Liver (tissue), 8 donors: ENCODE measurements at regions not wholly inside any gene's neighbourhood (a gene's known extent, or its start where the extent isn't known, plus 50 kb on each side); places are given as distances from the start of the nearest gene placed in this dataset.

Experiments used
- DNase-seq: peaks from one replicate; pipeline ENCODE4 v3.0.0-alpha.2; 2017; ENCODE audit warnings: low spot score
- H3K27ac ChIP-seq, 2 donors: one replicate each; pipeline ENCODE4 v1.7.0; 2013; ENCODE audit warnings: inconsistent platforms in 2 of 2, low read length in 2 of 2, control low read depth in 1 of 2, low read depth in 1 of 2, mild to moderate bottlenecking in 1 of 2
- H3K27me3 ChIP-seq, 4 donors: one replicate each; pipeline versions ENCODE4 v1.6.1 to v1.7.0; 2013; ENCODE audit warnings: low read length in 3 of 4, inconsistent platforms in 1 of 4, mild to moderate bottlenecking in 1 of 4, moderate library complexity in 1 of 4; ENCODE audit not compliant: control insufficient read depth in 4 of 4, insufficient read depth in 4 of 4
- H3K36me3 ChIP-seq, 4 donors: one replicate each; pipeline versions ENCODE4 v1.6.1 to v1.7.0; 2013; ENCODE audit warnings: low read length in 3 of 4, mild to moderate bottlenecking in 3 of 4, low read depth in 1 of 4, moderate library complexity in 1 of 4; ENCODE audit not compliant: control insufficient read depth in 4 of 4, insufficient read depth in 3 of 4
- H3K4me1 ChIP-seq, 4 donors: one replicate each; pipeline versions ENCODE4 v1.6.1 to v1.7.0; 2013; ENCODE audit warnings: low read length in 3 of 4, mild to moderate bottlenecking in 3 of 4, moderate library complexity in 1 of 4; ENCODE audit not compliant: control insufficient read depth in 4 of 4, insufficient read depth in 4 of 4
- H3K4me3 ChIP-seq, 3 donors: one replicate each; pipeline versions ENCODE4 v1.6.1 to v1.7.0; 2013; ENCODE audit warnings: low read length in 3 of 3, control low read depth in 1 of 3, low read depth in 1 of 3, mild to moderate bottlenecking in 1 of 3
- H3K9ac ChIP-seq, 2 donors: one replicate each; pipeline ENCODE4 v1.7.0; 2013; ENCODE audit warnings: low read length in 2 of 2, mild to moderate bottlenecking in 2 of 2, moderate library complexity in 2 of 2, control low read depth in 1 of 2, low read depth in 1 of 2
- H3K9me3 ChIP-seq, 4 donors: one replicate each; pipeline versions ENCODE4 v1.6.1 to v1.7.0; 2013; ENCODE audit warnings: low read length in 3 of 4; ENCODE audit not compliant: control insufficient read depth in 4 of 4
- EGR1 ChIP-seq, 2 donors: IDR thresholded peaks; 2 replicates each; pipeline ENCODE4 v1.6.1; 2016 to 2018; ENCODE audit warnings: antibody characterized with exemption in 2 of 2, low read depth in 2 of 2
- FOXA1 ChIP-seq: IDR thresholded peaks from 2 replicates; pipeline ENCODE4 v1.6.1; 2016; ENCODE audit warnings: antibody characterized with exemption
- FOXA2 ChIP-seq: IDR thresholded peaks from 2 replicates; pipeline ENCODE4 v1.6.1; 2016; ENCODE audit warnings: antibody characterized with exemption
- GABPA ChIP-seq, 2 donors: IDR thresholded peaks in 1 of 2; conservative IDR thresholded peaks in 1 of 2; 2 replicates each; pipeline ENCODE4 v1.6.1; 2016; ENCODE audit warnings: antibody characterized with exemption in 2 of 2, mild to moderate bottlenecking in 1 of 2, moderate library complexity in 1 of 2
- HNF4A ChIP-seq, 2 donors: conservative IDR thresholded peaks; 2 replicates each; pipeline ENCODE4 v1.6.1; 2016; ENCODE audit warnings: antibody characterized with exemption in 2 of 2, mild to moderate bottlenecking in 2 of 2
- HNF4G ChIP-seq: IDR thresholded peaks from 2 replicates; pipeline ENCODE4 v1.6.1; 2016; ENCODE audit warnings: antibody characterized with exemption
- JUND ChIP-seq, 2 donors: IDR thresholded peaks; 2 replicates each; pipeline ENCODE4 v1.6.1; 2016; ENCODE audit warnings: antibody characterized with exemption in 2 of 2
- RXRA ChIP-seq, 2 donors: IDR thresholded peaks; 2 replicates each; pipeline ENCODE4 v1.6.1; 2017 to 2018; ENCODE audit warnings: antibody characterized with exemption in 2 of 2, mild to moderate bottlenecking in 1 of 2
- SP1 ChIP-seq: IDR thresholded peaks from 2 replicates; pipeline ENCODE4 v1.6.1; 2018; ENCODE audit warnings: antibody characterized with exemption, mild to moderate bottlenecking
- TAF1 ChIP-seq: conservative IDR thresholded peaks from 2 replicates; pipeline ENCODE4 v1.6.1; 2016; ENCODE audit warnings: antibody characterized with exemption, mild to moderate bottlenecking
- YY1 ChIP-seq: IDR thresholded peaks from 2 replicates; pipeline ENCODE4 v1.6.1; 2016; ENCODE audit warnings: antibody characterized with exemption, mild to moderate bottlenecking
- WGBS: extraction: QIAGEN DNeasy Blood & Tissue Kit; methylation state at CpG from one replicate; pipeline ENCODE4 v1.1.7; 2013; 5-methylcytosine and 5-hydroxymethylcytosine counted together
- TF ChIP-seq, protein P1 (sequence below): IDR thresholded peaks from 2 replicates; pipeline ENCODE4 v1.6.1; 2016; ENCODE audit warnings: antibody characterized with exemption, mild to moderate bottlenecking
- TF ChIP-seq, protein P2 (sequence below): fragments of 150-350 bp; IDR thresholded peaks from 2 replicates; pipeline ENCODE4 v1.5.1; 2017; ENCODE audit warnings: improper control_type of control experiment, low read depth, low read length; ENCODE audit not compliant: missing input control
- TF ChIP-seq, protein P3 (sequence below): IDR thresholded peaks from 2 replicates; pipeline ENCODE4 v1.6.1; 2016; ENCODE audit warnings: antibody characterized with exemption
- TF ChIP-seq, protein P4 (sequence below): IDR thresholded peaks from 2 replicates; pipeline ENCODE4 v1.6.1; 2016; ENCODE audit warnings: antibody characterized with exemption
- TF ChIP-seq, protein P5 (sequence below): IDR thresholded peaks from 2 replicates; pipeline ENCODE4 v1.6.1; 2016; ENCODE audit warnings: antibody characterized with exemption
- donor health status: healthy.
- donor health status: healthy.
- donor health status: healthy.
- donor health status: healthy.
- donor health status: healthy.

DNA sequence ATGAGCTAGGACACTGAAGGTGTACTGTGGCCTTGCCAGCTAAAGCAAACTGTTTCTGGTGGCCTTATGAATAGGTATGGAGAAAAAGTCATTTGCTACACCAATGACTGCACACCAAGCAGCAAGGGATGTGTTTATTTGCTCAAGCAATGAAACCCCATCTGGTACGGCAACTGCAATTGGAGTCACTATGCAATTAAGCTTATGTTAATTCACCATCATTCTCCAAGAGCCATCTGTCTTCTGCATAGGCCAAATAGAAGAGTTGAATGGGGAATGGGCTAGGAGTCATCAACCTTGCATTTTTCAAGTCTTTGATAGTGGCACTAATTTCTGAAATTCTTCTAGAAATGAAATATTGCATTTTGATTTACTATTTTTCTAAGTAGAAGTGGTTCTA is 372.0 kb downstream of the KCNJ3 start:
- Histone ChIP-seq H3K9me3 (no peaks in the 10 kb centered on the region), H3K9ac (no peak overlapping the region), H3K4me3 (no peak overlapping the region), H3K4me1 (no peaks in the 10 kb centered on the region), H3K36me3 (no peaks in the 10 kb centered on the region), H3K27ac (no peak overlapping the region), H3K27me3 (no peaks in the 10 kb centered on the region)
- TF ChIP-seq HNF4A (conservative IDR thresholded peaks at IDR 0.05) = no peak
- no peak for DNase-seq
- 91% methylated on average over 1 of the region's 1 CpG for WGBS

DNA sequence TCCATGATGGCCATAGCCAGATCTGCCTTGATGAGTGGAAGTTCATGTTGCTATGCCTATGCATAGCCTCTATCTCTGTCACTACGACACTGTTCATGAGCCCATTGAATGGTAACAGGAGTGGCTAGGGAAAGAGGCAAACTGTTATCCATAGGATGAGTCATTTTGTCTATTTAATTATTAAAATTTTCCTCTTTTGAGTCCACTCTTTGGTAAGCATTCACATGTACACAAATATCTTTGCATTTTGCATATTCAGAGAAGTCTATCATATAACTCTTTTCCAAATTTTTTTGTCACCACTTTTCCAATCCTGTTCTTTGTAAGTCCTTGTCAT is 364.4 kb downstream of the KCNJ3 start:
- TF ChIP-seq, protein P1, sequence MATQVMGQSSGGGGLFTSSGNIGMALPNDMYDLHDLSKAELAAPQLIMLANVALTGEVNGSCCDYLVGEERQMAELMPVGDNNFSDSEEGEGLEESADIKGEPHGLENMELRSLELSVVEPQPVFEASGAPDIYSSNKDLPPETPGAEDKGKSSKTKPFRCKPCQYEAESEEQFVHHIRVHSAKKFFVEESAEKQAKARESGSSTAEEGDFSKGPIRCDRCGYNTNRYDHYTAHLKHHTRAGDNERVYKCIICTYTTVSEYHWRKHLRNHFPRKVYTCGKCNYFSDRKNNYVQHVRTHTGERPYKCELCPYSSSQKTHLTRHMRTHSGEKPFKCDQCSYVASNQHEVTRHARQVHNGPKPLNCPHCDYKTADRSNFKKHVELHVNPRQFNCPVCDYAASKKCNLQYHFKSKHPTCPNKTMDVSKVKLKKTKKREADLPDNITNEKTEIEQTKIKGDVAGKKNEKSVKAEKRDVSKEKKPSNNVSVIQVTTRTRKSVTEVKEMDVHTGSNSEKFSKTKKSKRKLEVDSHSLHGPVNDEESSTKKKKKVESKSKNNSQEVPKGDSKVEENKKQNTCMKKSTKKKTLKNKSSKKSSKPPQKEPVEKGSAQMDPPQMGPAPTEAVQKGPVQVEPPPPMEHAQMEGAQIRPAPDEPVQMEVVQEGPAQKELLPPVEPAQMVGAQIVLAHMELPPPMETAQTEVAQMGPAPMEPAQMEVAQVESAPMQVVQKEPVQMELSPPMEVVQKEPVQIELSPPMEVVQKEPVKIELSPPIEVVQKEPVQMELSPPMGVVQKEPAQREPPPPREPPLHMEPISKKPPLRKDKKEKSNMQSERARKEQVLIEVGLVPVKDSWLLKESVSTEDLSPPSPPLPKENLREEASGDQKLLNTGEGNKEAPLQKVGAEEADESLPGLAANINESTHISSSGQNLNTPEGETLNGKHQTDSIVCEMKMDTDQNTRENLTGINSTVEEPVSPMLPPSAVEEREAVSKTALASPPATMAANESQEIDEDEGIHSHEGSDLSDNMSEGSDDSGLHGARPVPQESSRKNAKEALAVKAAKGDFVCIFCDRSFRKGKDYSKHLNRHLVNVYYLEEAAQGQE = no peak
- TF ChIP-seq, protein P2, sequence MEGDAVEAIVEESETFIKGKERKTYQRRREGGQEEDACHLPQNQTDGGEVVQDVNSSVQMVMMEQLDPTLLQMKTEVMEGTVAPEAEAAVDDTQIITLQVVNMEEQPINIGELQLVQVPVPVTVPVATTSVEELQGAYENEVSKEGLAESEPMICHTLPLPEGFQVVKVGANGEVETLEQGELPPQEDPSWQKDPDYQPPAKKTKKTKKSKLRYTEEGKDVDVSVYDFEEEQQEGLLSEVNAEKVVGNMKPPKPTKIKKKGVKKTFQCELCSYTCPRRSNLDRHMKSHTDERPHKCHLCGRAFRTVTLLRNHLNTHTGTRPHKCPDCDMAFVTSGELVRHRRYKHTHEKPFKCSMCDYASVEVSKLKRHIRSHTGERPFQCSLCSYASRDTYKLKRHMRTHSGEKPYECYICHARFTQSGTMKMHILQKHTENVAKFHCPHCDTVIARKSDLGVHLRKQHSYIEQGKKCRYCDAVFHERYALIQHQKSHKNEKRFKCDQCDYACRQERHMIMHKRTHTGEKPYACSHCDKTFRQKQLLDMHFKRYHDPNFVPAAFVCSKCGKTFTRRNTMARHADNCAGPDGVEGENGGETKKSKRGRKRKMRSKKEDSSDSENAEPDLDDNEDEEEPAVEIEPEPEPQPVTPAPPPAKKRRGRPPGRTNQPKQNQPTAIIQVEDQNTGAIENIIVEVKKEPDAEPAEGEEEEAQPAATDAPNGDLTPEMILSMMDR = no peak
- no peak for TF ChIP-seq RXRA (IDR thresholded peaks at IDR 0.05)
- TF ChIP-seq YY1 = no peak
- TF ChIP-seq FOXA2 = no peak
- TF ChIP-seq HNF4A (conservative IDR thresholded peaks at IDR 0.05) = no peak
- TF ChIP-seq JUND (IDR thresholded peaks at IDR 0.05) = no peak
- TF ChIP-seq EGR1 (IDR thresholded peaks at IDR 0.05; ENCODE audit: low read depth in 2 of 2) = no peak
- TF ChIP-seq, protein P3, sequence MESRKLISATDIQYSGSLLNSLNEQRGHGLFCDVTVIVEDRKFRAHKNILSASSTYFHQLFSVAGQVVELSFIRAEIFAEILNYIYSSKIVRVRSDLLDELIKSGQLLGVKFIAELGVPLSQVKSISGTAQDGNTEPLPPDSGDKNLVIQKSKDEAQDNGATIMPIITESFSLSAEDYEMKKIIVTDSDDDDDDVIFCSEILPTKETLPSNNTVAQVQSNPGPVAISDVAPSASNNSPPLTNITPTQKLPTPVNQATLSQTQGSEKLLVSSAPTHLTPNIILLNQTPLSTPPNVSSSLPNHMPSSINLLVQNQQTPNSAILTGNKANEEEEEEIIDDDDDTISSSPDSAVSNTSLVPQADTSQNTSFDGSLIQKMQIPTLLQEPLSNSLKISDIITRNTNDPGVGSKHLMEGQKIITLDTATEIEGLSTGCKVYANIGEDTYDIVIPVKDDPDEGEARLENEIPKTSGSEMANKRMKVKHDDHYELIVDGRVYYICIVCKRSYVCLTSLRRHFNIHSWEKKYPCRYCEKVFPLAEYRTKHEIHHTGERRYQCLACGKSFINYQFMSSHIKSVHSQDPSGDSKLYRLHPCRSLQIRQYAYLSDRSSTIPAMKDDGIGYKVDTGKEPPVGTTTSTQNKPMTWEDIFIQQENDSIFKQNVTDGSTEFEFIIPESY = no peak
- no peak for TF ChIP-seq SP1
- no peak for TF ChIP-seq TAF1
- no peak for TF ChIP-seq FOXA1
- TF ChIP-seq HNF4G = no peak
- TF ChIP-seq GABPA (IDR thresholded peaks at IDR 0.05 in 1 of 2, conservative IDR thresholded peaks at IDR 0.05 in 1 of 2) = no peak
- TF ChIP-seq, protein P4, sequence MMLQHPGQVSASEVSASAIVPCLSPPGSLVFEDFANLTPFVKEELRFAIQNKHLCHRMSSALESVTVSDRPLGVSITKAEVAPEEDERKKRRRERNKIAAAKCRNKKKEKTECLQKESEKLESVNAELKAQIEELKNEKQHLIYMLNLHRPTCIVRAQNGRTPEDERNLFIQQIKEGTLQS = no peak
- TF ChIP-seq, protein P5, sequence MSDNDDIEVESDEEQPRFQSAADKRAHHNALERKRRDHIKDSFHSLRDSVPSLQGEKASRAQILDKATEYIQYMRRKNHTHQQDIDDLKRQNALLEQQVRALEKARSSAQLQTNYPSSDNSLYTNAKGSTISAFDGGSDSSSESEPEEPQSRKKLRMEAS = no peak
- no peak overlapping the region for H3K9ac ChIP-seq
- no peaks in the 10 kb centered on the region for H3K27me3 ChIP-seq
- H3K27ac ChIP-seq = no peak overlapping the region
- WGBS = 86% methylated on average over 1 of the region's 1 CpG
- DNase-seq = no peak
- H3K9me3 ChIP-seq = peaks cover 0 to 5% (median 0%) of the 10 kb centered on the region in 4 donors
- H3K36me3 ChIP-seq = no peaks in the 10 kb centered on the region
- no peaks in the 10 kb centered on the region for H3K4me1 ChIP-seq
- no peak overlapping the region for H3K4me3 ChIP-seq
